ENCODE measurements at regions not wholly inside any gene's neighbourhood (a gene's known extent, or its start where the extent isn't known, plus 50 kb on each side); places are given as distances from the start of the nearest gene placed in this dataset.

- H3K27me3 ChIP-seq (ENCODE audit: control insufficient read depth, insufficient read depth, low read length) = no peaks in the 10 kb centered on the region
- no peaks in the 10 kb centered on the region for H3K36me3 ChIP-seq (ENCODE audit: control insufficient read depth, insufficient read depth, low read length)
- no peak overlapping the region for H3K4me3 ChIP-seq (ENCODE audit: low read depth, low read length)
- TF ChIP-seq, protein P1, sequence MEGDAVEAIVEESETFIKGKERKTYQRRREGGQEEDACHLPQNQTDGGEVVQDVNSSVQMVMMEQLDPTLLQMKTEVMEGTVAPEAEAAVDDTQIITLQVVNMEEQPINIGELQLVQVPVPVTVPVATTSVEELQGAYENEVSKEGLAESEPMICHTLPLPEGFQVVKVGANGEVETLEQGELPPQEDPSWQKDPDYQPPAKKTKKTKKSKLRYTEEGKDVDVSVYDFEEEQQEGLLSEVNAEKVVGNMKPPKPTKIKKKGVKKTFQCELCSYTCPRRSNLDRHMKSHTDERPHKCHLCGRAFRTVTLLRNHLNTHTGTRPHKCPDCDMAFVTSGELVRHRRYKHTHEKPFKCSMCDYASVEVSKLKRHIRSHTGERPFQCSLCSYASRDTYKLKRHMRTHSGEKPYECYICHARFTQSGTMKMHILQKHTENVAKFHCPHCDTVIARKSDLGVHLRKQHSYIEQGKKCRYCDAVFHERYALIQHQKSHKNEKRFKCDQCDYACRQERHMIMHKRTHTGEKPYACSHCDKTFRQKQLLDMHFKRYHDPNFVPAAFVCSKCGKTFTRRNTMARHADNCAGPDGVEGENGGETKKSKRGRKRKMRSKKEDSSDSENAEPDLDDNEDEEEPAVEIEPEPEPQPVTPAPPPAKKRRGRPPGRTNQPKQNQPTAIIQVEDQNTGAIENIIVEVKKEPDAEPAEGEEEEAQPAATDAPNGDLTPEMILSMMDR (IDR thresholded peaks at IDR 0.05; ENCODE audit: insufficient read depth, low read length, poor library complexity, severe bottlenecking) = no peak
- DNase-seq (ENCODE audit: low read depth) = no peak
These were observed 63.5 kb upstream of the FGGY start for GRCh38 chr1:59233444-59233843.

GRCh38 chr1:59236721-59237545 is 60.0 kb upstream of the FGGY start:
- no peaks in the 10 kb centered on the region for H3K27me3 ChIP-seq (ENCODE audit: control insufficient read depth, insufficient read depth, low read length)
- TF ChIP-seq, protein P1 (IDR thresholded peaks at IDR 0.05; ENCODE audit: insufficient read depth, low read length, poor library complexity, severe bottlenecking) = no peak

DNA sequence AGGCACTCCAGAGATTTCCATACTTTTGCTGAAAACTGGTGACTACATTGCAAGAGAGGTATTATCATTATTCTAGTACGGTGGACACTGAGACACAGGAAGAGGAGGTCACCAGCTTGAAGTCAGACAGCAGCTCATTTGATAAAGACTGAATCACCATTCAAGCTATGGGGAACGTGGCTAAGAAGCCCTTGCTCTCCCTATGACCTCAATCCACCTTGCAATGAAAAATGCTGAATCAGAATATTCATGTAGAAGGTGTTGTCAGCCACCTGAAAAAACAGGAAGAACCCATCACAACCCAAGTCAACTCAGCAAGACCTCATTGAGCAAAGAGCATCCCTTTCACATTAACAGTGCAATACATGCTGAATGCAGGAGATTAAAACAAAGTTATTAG is 59.0 kb upstream of the FGGY start:
- Histone ChIP-seq H3K4me3 (ENCODE audit: low read depth, low read length) (no peak overlapping the region), H3K27me3 (ENCODE audit: control insufficient read depth, insufficient read depth, low read length) (no peaks in the 10 kb centered on the region), H3K36me3 (ENCODE audit: control insufficient read depth, insufficient read depth, low read length) (no peaks in the 10 kb centered on the region)
- no peak for DNase-seq (ENCODE audit: low read depth)
- TF ChIP-seq, protein P1 (IDR thresholded peaks at IDR 0.05; ENCODE audit: insufficient read depth, low read length, poor library complexity, severe bottlenecking) = no peak

More at GRCh38 chr1:59236721-59237545, 60.0 kb upstream of the FGGY start:
- no peak overlapping the region for H3K4me3 ChIP-seq (ENCODE audit: low read depth, low read length)
- DNase-seq (ENCODE audit: low read depth) = no peak
- no peaks in the 10 kb centered on the region for H3K36me3 ChIP-seq (ENCODE audit: control insufficient read depth, insufficient read depth, low read length)

- no peaks in the 10 kb centered on the region for H3K36me3 ChIP-seq (ENCODE audit: control insufficient read depth, insufficient read depth, low read length)
- TF ChIP-seq, protein P1 (IDR thresholded peaks at IDR 0.05; ENCODE audit: insufficient read depth, low read length, poor library complexity, severe bottlenecking) = no peak
- H3K4me3 ChIP-seq (ENCODE audit: low read depth, low read length) = no peak overlapping the region
- no peak for DNase-seq (ENCODE audit: low read depth)
- no peaks in the 10 kb centered on the region for H3K27me3 ChIP-seq (ENCODE audit: control insufficient read depth, insufficient read depth, low read length)
These were observed 58.5 kb upstream of the FGGY start for GRCh38 chr1:59238333-59238934.

DNA sequence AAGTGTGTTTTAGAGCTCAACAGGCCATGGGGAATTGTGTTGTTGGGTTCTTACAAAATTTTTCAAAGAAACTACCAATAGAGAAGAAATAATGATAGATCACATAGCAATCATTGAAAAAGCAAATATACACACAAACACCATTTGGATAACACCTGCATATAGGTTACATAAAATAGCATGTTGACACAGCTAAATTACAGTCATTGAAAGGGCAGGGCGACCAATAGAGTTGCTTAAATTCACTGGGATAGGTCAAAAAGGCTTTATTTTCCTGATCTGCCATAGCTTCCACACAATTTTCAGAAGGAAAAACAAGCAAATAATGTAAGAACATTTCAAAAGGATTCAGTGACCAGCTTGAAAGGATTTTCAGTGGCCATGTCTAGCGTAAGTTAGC is 57.9 kb upstream of the FGGY start:
- TF ChIP-seq, protein P1 (IDR thresholded peaks at IDR 0.05; ENCODE audit: insufficient read depth, low read length, poor library complexity, severe bottlenecking) = no peak
- no peak overlapping the region for H3K4me3 ChIP-seq (ENCODE audit: low read depth, low read length)
- H3K36me3 ChIP-seq (ENCODE audit: control insufficient read depth, insufficient read depth, low read length) = no peaks in the 10 kb centered on the region
- DNase-seq (ENCODE audit: low read depth) = no peak
- H3K27me3 ChIP-seq (ENCODE audit: control insufficient read depth, insufficient read depth, low read length) = no peaks in the 10 kb centered on the region

Data from kidney epithelial cell (primary cell).